ENCODE measurements at regions not wholly inside any gene's neighbourhood (a gene's known extent, or its start where the extent isn't known, plus 50 kb on each side); places are given as distances from the start of the nearest gene placed in this dataset.

GRCh38 chr15:45891766-45892165 lies 256.9 kb downstream of the SQOR start:
- Histone ChIP-seq H3K4me1 (ENCODE audit: insufficient read depth, low read length, poor library complexity, severe bottlenecking) (no peaks in the 10 kb centered on the region), H3K27me3 (replicated peaks; ENCODE audit: insufficient read depth, low read depth, low read length, poor library complexity) (no peaks in the 10 kb centered on the region), H3K4me3 (ENCODE audit: low read depth, low read length, poor library complexity, severe bottlenecking) (no peak overlapping the region), H3K36me3 (ENCODE audit: insufficient read depth, low read length, poor library complexity, severe bottlenecking) (no peaks in the 10 kb centered on the region), H3K27ac (ENCODE audit: low read depth, low read length, poor library complexity, severe bottlenecking) (no peak overlapping the region), H3K9me3 (ENCODE audit: low read depth, low read length, poor library complexity, severe bottlenecking) (no peaks in the 10 kb centered on the region)
- ChIA-PET CTCF (no interaction called here), POLR2A (ENCODE audit: low non-redundant PET) (no interaction called here)
- no TSS peak for BruUV-seq (replicated peaks)
- no peak for DNase-seq (ENCODE audit: low spot score)
- intact Hi-C loops (cut with micrococcal nuclease; ENCODE audit: unreplicated experiment) = loop anchor here (10.0 kb wide), 1 partner anchor 63 kb away; no protein-coding TSS in a partner anchor
- TF ChIP-seq EZH2 (IDR thresholded peaks at IDR 0.05; ENCODE audit: borderline replicate concordance, low read depth, low read length, poor library complexity, severe bottlenecking) = no peak
- no peak for TF ChIP-seq CTCF (conservative IDR thresholded peaks at IDR 0.05; ENCODE audit: low read depth, low read length)

- DNase-seq (ENCODE audit: low spot score) = no peak
- no peak for TF ChIP-seq CTCF (conservative IDR thresholded peaks at IDR 0.05; ENCODE audit: low read depth, low read length)
- no peak for TF ChIP-seq EZH2 (IDR thresholded peaks at IDR 0.05; ENCODE audit: borderline replicate concordance, low read depth, low read length, poor library complexity, severe bottlenecking)
- Histone ChIP-seq H3K9me3 (ENCODE audit: low read depth, low read length, poor library complexity, severe bottlenecking) (no peaks in the 10 kb centered on the region), H3K4me3 (ENCODE audit: low read depth, low read length, poor library complexity, severe bottlenecking) (no peak overlapping the region), H3K4me1 (ENCODE audit: insufficient read depth, low read length, poor library complexity, severe bottlenecking) (no peaks in the 10 kb centered on the region), H3K36me3 (ENCODE audit: insufficient read depth, low read length, poor library complexity, severe bottlenecking) (no peaks in the 10 kb centered on the region), H3K27me3 (replicated peaks; ENCODE audit: insufficient read depth, low read depth, low read length, poor library complexity) (no peaks in the 10 kb centered on the region), H3K27ac (ENCODE audit: low read depth, low read length, poor library complexity, severe bottlenecking) (no peak overlapping the region)
- intact Hi-C loops (cut with micrococcal nuclease; ENCODE audit: unreplicated experiment) = loop anchor here (10.0 kb wide), 1 partner anchor 63 kb away; no protein-coding TSS in a partner anchor
- BruUV-seq (replicated peaks) = no TSS peak
- ChIA-PET POLR2A (ENCODE audit: low non-redundant PET) (no interaction called here), CTCF (no interaction called here)
These were observed 257.4 kb downstream of the SQOR start for GRCh38 chr15:45892182-45892581.

- Histone ChIP-seq H3K4me1 (ENCODE audit: insufficient read depth, low read length, poor library complexity, severe bottlenecking) (no peaks in the 10 kb centered on the region), H3K9me3 (ENCODE audit: low read depth, low read length, poor library complexity, severe bottlenecking) (no peaks in the 10 kb centered on the region), H3K36me3 (ENCODE audit: insufficient read depth, low read length, poor library complexity, severe bottlenecking) (no peaks in the 10 kb centered on the region), H3K27ac (ENCODE audit: low read depth, low read length, poor library complexity, severe bottlenecking) (no peak overlapping the region), H3K4me3 (ENCODE audit: low read depth, low read length, poor library complexity, severe bottlenecking) (no peak overlapping the region), H3K27me3 (replicated peaks; ENCODE audit: insufficient read depth, low read depth, low read length, poor library complexity) (no peaks in the 10 kb centered on the region)
- POLR2A ChIA-PET (ENCODE audit: low non-redundant PET) = no interaction called here
- intact Hi-C loops (cut with micrococcal nuclease; ENCODE audit: unreplicated experiment) = no loop called here
- BruUV-seq (replicated peaks) = no TSS peak
- CTCF ChIA-PET = no interaction called here
- DNase-seq (ENCODE audit: low spot score) = no peak
- TF ChIP-seq CTCF (conservative IDR thresholded peaks at IDR 0.05; ENCODE audit: low read depth, low read length) (no peak), EZH2 (IDR thresholded peaks at IDR 0.05; ENCODE audit: borderline replicate concordance, low read depth, low read length, poor library complexity, severe bottlenecking) (no peak)
These were observed 268.5 kb downstream of the SQOR start for GRCh38 chr15:45903283-45903682.
